PC-9 (cell line): ENCODE measurements at regions not wholly inside any gene's neighbourhood (a gene's known extent, or its start where the extent isn't known, plus 50 kb on each side); places are given as distances from the start of the nearest gene placed in this dataset.

Experiments
- CTCF ChIP-seq: fragments of 200-600 bp; sonication (generic); conservative IDR thresholded peaks from 2 replicates; pipeline ENCODE4 v1.6.1; 2017; ENCODE audit warnings: mixed run types, antibody characterized with exemption, mild to moderate bottlenecking, moderate library complexity
- EZH2 ChIP-seq: fragments of 200-600 bp; sonication (generic); IDR thresholded peaks from 2 replicates; pipeline ENCODE4 v1.8.0; 2017; ENCODE audit warnings: antibody characterized with exemption, low read depth

- TF ChIP-seq CTCF (no peak), EZH2 (no peak)
Observed at GRCh38 chr10:126804396-126804795, 100.8 kb upstream of the DOCK1 start.
